SK-N-SH treated with all-trans-retinoic acid at 6 μM for 48 hours (cell line): ENCODE measurements at regions not wholly inside any gene's neighbourhood (a gene's known extent, or its start where the extent isn't known, plus 50 kb on each side); places are given as distances from the start of the nearest gene placed in this dataset.

Experiments
- ATAC-seq: fragments of 200-7000 bp; cut with Tn5 transposase; 3 replicates; pipeline ENCODE4 v1.9.1; 2020; ENCODE audit warnings: mild to moderate bottlenecking, moderate library complexity
- ARNTL ChIP-seq: fragments of 450-650 bp; formaldehyde crosslinking; IDR thresholded peaks from 2 replicates; pipeline ENCODE4 v1.5.0; 2020; ENCODE audit warnings: low read depth, mild to moderate bottlenecking, moderate library complexity, borderline replicate concordance
- BACH2 ChIP-seq: fragments of 250-450 bp; sonication (Bioruptor Pico); IDR thresholded peaks from 2 replicates; pipeline ENCODE4 v1.9.0; 2021; ENCODE audit warnings: mild to moderate bottlenecking, borderline replicate concordance
- CREB5 ChIP-seq: fragments of 250-450 bp; sonication (Bioruptor Pico); IDR thresholded peaks from 2 replicates; pipeline ENCODE4 v1.5.1; 2020; ENCODE audit warnings: low read depth, mild to moderate bottlenecking, moderate library complexity
- CSDC2 ChIP-seq: fragments of 250-450 bp; sonication (Bioruptor Pico); IDR thresholded peaks from 2 replicates; pipeline ENCODE4 v1.5.0; 2020; ENCODE audit warnings: mild to moderate bottlenecking, moderate library complexity
- CSRNP3 ChIP-seq: fragments of 250-450 bp; sonication (Bioruptor Pico); IDR thresholded peaks from 2 replicates; pipeline ENCODE4 v1.5.1; 2021; ENCODE audit warnings: mild to moderate bottlenecking, moderate library complexity
- ESRRG ChIP-seq: fragments of 250-450 bp; sonication (Bioruptor Pico); IDR thresholded peaks from 2 replicates; pipeline ENCODE4 v1.6.1; 2021; ENCODE audit warnings: mild to moderate bottlenecking
- GLIS3 ChIP-seq: fragments of 250-450 bp; sonication (Bioruptor Pico); IDR thresholded peaks from 2 replicates; pipeline ENCODE4 v1.5.0; 2020; ENCODE audit warnings: mild to moderate bottlenecking, moderate library complexity
- ISL1 ChIP-seq: fragments of 250-450 bp; sonication (Bioruptor Pico); IDR thresholded peaks from 2 replicates; pipeline ENCODE4 v2.1.2; 2022; ENCODE audit warnings: mild to moderate bottlenecking, moderate library complexity
- OSR1 ChIP-seq: fragments of 250-450 bp; sonication (Bioruptor Pico); IDR thresholded peaks from 2 replicates; pipeline ENCODE4 v1.8.0; 2022; ENCODE audit warnings: moderate library complexity, mild to moderate bottlenecking, inconsistent platforms
- POU6F1 ChIP-seq: fragments of 250-450 bp; sonication (Bioruptor Pico); IDR thresholded peaks from 2 replicates; pipeline ENCODE4 v1.8.0; 2021; ENCODE audit warnings: low read depth, mild to moderate bottlenecking, moderate library complexity, borderline replicate concordance
- PPARA ChIP-seq: fragments of 250-450 bp; sonication (Bioruptor Pico); IDR thresholded peaks from 2 replicates; pipeline ENCODE4 v1.5.0; 2020; ENCODE audit warnings: mild to moderate bottlenecking, borderline replicate concordance
- RARB ChIP-seq: fragments of 250-450 bp; sonication (Bioruptor Pico); IDR thresholded peaks from 2 replicates; pipeline ENCODE4 v1.8.0; 2021; ENCODE audit warnings: mild to moderate bottlenecking, moderate library complexity
- SNAI2 ChIP-seq: fragments of 250-450 bp; sonication (Bioruptor Pico); IDR thresholded peaks from 2 replicates; pipeline ENCODE4 v1.5.0; 2020; ENCODE audit warnings: mild to moderate bottlenecking, moderate library complexity
- TCF4 ChIP-seq: fragments of 250-450 bp; sonication (Bioruptor Pico); IDR thresholded peaks from 2 replicates; pipeline ENCODE4 v1.8.0; 2021; ENCODE audit warnings: mild to moderate bottlenecking, moderate library complexity, borderline replicate concordance
- TOX ChIP-seq: fragments of 250-450 bp; sonication (Bioruptor Pico); IDR thresholded peaks from 2 replicates; pipeline ENCODE4 v1.8.0; 2021; ENCODE audit warnings: mild to moderate bottlenecking, moderate library complexity, borderline replicate concordance
- ZC3H10 ChIP-seq: fragments of 250-450 bp; sonication (Bioruptor Pico); IDR thresholded peaks from 2 replicates; pipeline ENCODE4 v1.5.1; 2021; ENCODE audit warnings: mild to moderate bottlenecking, moderate library complexity
- ZFP3 ChIP-seq: fragments of 250-450 bp; sonication (Bioruptor Pico); IDR thresholded peaks from 2 replicates; pipeline ENCODE4 v1.5.0; 2020; ENCODE audit warnings: mild to moderate bottlenecking, moderate library complexity
- ZFP30 ChIP-seq: fragments of 450-650 bp; formaldehyde crosslinking; IDR thresholded peaks from 2 replicates; pipeline ENCODE4 v1.5.0; 2022; ENCODE audit warnings: mild to moderate bottlenecking, moderate library complexity
- ZNF565 ChIP-seq: fragments of 450-650 bp; formaldehyde crosslinking; conservative IDR thresholded peaks from 2 replicates; pipeline ENCODE4 v1.5.0; 2020; ENCODE audit warnings: low read depth, mild to moderate bottlenecking, moderate library complexity
- ZNF8 ChIP-seq: fragments of 450-650 bp; formaldehyde crosslinking; IDR thresholded peaks from 2 replicates; pipeline ENCODE4 v1.5.0; 2020; ENCODE audit warnings: mild to moderate bottlenecking, moderate library complexity
- TF ChIP-seq, protein P1 (sequence below): fragments of 250-450 bp; sonication (Bioruptor Pico); IDR thresholded peaks from 2 replicates; pipeline ENCODE4 v1.8.0; 2020; ENCODE audit warnings: mild to moderate bottlenecking, moderate library complexity, borderline replicate concordance
- TF ChIP-seq, protein P2 (sequence below): fragments of 250-450 bp; sonication (Bioruptor Pico); IDR thresholded peaks from 2 replicates; pipeline ENCODE4 v1.5.0; 2020; ENCODE audit warnings: mild to moderate bottlenecking, moderate library complexity

DNA sequence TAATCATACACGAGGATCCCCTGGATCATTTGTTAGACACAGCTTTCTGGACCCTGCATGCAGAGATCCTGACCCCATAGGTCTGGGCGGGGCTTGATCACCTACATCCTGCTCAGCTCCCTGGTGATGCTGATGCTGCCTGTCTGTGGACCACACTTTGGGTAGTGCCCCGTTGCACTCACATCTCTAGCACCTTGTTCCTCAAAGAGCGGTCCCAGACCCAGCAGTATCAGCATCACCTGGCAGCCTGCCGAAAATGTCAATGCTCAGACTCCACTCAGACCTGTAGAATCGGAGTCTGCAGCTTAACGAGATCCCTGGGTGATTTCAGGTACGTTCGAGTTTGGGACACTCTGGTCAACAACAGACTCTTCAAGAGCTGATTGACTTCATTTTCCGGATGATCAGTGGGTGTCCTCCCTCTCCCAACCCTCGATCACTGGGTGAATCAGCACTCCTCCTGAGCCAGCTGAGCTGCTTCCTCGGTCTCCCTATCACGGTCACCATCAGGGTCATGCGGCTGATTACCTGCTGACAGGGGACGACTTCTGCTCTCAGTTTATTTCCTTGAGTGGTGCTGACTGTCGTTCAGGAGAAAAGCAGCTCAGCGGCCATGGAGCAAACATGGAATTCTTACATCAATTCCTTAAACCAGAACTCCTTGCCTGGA is 150.6 kb upstream of the RAB12 start:
- no peak for ATAC-seq
- TF ChIP-seq ESRRG (CRISPR knock-in tag) (no peak), ZFP3 (CRISPR knock-in tag) (no peak), ZC3H10 (CRISPR knock-in tag) (no peak), BACH2 (CRISPR knock-in tag) (no peak), TOX (CRISPR knock-in tag) (no peak), ISL1 (CRISPR knock-in tag) (no peak), RARB (no peak), ZFP30 (no peak), CSRNP3 (no peak), SNAI2 (no peak), OSR1 (CRISPR knock-in tag) (no peak), POU6F1 (CRISPR knock-in tag) (no peak), ZNF565 (no peak), CSDC2 (CRISPR knock-in tag) (no peak), PPARA (CRISPR knock-in tag) (no peak), TCF4 (CRISPR knock-in tag) (no peak), ARNTL (CRISPR knock-in tag) (no peak), CREB5 (no peak)

GRCh38 chr18:8460748-8461147 is 148.5 kb upstream of the RAB12 start:
- TF ChIP-seq, protein P1, sequence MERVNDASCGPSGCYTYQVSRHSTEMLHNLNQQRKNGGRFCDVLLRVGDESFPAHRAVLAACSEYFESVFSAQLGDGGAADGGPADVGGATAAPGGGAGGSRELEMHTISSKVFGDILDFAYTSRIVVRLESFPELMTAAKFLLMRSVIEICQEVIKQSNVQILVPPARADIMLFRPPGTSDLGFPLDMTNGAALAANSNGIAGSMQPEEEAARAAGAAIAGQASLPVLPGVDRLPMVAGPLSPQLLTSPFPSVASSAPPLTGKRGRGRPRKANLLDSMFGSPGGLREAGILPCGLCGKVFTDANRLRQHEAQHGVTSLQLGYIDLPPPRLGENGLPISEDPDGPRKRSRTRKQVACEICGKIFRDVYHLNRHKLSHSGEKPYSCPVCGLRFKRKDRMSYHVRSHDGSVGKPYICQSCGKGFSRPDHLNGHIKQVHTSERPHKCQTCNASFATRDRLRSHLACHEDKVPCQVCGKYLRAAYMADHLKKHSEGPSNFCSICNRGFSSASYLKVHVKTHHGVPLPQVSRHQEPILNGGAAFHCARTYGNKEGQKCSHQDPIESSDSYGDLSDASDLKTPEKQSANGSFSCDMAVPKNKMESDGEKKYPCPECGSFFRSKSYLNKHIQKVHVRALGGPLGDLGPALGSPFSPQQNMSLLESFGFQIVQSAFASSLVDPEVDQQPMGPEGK (CRISPR knock-in tag): no peak
- TF ChIP-seq BACH2 (CRISPR knock-in tag): no peak
- TF ChIP-seq ZFP3 (CRISPR knock-in tag): no peak
- TF ChIP-seq, protein P2, sequence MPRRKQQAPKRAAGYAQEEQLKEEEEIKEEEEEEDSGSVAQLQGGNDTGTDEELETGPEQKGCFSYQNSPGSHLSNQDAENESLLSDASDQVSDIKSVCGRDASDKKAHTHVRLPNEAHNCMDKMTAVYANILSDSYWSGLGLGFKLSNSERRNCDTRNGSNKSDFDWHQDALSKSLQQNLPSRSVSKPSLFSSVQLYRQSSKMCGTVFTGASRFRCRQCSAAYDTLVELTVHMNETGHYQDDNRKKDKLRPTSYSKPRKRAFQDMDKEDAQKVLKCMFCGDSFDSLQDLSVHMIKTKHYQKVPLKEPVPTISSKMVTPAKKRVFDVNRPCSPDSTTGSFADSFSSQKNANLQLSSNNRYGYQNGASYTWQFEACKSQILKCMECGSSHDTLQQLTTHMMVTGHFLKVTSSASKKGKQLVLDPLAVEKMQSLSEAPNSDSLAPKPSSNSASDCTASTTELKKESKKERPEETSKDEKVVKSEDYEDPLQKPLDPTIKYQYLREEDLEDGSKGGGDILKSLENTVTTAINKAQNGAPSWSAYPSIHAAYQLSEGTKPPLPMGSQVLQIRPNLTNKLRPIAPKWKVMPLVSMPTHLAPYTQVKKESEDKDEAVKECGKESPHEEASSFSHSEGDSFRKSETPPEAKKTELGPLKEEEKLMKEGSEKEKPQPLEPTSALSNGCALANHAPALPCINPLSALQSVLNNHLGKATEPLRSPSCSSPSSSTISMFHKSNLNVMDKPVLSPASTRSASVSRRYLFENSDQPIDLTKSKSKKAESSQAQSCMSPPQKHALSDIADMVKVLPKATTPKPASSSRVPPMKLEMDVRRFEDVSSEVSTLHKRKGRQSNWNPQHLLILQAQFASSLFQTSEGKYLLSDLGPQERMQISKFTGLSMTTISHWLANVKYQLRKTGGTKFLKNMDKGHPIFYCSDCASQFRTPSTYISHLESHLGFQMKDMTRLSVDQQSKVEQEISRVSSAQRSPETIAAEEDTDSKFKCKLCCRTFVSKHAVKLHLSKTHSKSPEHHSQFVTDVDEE (CRISPR knock-in tag): no peak
- no peak for TF ChIP-seq TOX (CRISPR knock-in tag)
- TF ChIP-seq CREB5: no peak
- TF ChIP-seq RARB: no peak
- TF ChIP-seq ISL1 (CRISPR knock-in tag): no peak
- TF ChIP-seq CSRNP3: no peak
- TF ChIP-seq OSR1 (CRISPR knock-in tag): no peak
- TF ChIP-seq SNAI2: no peak
- TF ChIP-seq CSDC2 (CRISPR knock-in tag): no peak
- TF ChIP-seq ZC3H10 (CRISPR knock-in tag): no peak
- TF ChIP-seq ZNF565: no peak
- TF ChIP-seq ZNF8 (CRISPR knock-in tag): no peak
- no peak for TF ChIP-seq GLIS3 (CRISPR knock-in tag)
- no peak for TF ChIP-seq ARNTL (CRISPR knock-in tag)
- TF ChIP-seq PPARA (CRISPR knock-in tag): no peak
- TF ChIP-seq, all 23 proteins: peak for 0
- ATAC-seq: no peak
